ENCODE measurements at regions not wholly inside any gene's neighbourhood (a gene's known extent, or its start where the extent isn't known, plus 50 kb on each side); places are given as distances from the start of the nearest gene placed in this dataset.

- DNase-seq = no peak
These were observed 79.3 kb upstream of the PRLR start for GRCh38 chr5:35309365-35310130.

DNA sequence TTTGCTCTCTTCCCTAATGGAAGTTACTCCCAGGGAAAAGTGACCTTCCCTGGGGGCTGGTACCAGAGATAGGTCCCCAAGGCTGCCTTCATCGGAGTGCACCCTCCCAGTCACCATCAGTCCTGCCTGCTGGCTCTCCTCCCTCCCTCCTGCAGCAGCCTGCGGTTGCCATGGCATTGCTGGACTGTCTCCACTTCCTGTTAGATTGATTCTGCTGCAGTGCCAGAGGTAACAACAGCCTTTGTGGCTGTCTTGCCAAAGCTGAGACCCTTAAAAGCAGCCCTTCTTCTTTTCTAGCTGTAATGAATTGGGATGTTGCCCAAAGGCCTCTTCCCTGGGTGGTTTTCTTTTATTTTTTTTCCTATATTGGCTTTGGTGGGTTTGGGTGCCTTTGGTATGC lies 78.1 kb upstream of the PRLR start:
- DNase-seq = peak; percentile 65

- no peak for DNase-seq
These were observed 76.6 kb upstream of the PRLR start for GRCh38 chr5:35306716-35307365.

GRCh38 chr5:35305336-35306020 lies 75.2 kb upstream of the PRLR start:
- DNase-seq = no peak

- no peak for DNase-seq
These were observed 74.0 kb upstream of the PRLR start for GRCh38 chr5:35304291-35304690.

- DNase-seq = no peak
These were observed 72.9 kb upstream of the PRLR start for GRCh38 chr5:35303152-35303551.

GRCh38 chr5:35302544-35302943 lies 72.3 kb upstream of the PRLR start:
- DNase-seq = no peak

DNA sequence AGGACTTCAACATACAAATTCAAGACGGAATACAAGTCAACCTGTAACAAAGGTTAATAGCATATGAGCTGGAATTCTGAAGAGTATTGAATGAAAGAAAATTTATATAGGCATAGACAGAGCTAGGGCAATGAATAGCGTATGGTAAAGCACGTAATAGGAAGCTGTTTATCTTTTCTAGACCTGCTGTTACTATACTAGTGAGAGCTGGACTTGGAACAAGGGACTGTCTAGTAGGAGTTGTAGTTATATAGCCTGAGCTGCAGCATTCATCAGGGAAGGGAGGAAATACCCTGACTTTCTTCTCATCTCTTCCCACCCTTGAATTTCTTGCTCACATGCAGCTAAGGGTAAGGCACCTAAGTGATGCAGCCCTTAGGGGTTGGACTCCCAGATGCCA lies 67.5 kb upstream of the PRLR start:
- DNase-seq = no peak

- no peak for DNase-seq
These were observed 64.7 kb upstream of the PRLR start for GRCh38 chr5:35294976-35295375.

- no peak for DNase-seq
These were observed 63.7 kb upstream of the PRLR start for GRCh38 chr5:35294017-35294416.

DNA sequence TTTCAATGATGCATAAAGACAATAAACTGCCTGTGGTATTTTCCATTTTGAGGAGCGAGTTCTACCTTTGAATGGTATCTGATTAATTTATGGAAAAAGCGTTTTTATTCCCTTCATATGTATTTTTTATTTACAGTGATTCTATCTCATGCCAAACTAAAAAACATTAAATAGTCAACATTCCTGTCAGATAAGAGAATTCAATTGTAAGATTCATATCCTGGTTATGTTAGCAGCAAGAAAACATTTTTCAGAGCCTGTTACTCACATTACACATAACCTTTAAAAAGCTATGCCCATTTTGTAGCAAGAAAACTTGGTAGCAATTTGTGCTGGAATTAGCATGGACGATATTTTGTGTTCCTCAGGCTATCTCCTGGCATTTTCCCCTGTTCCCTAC lies 55.1 kb upstream of the PRLR start:
- no peak for DNase-seq

GRCh38 chr5:35285011-35285410 lies 54.7 kb upstream of the PRLR start:
- DNase-seq = no peak

DNA sequence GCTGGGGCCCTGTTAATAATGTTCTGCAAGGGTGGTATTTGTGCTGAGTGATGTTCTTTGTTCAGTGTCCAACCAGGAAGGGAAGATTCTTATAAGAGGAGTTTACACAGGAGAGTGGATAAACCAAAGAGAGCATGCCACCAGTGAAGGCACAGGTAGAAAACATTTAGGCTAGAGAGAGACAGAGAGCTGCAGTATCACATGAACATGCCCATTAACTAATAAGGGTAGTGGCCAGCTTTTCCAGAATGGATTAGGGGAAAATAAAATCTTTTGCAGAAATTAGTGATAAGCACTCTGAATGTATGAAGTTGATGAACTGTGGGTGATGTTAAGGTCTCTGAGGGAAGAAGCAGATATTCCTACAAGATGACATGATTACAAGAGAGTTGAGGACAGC lies 54.1 kb upstream of the PRLR start:
- no peak for DNase-seq

GRCh38 chr5:35282810-35283209 lies 52.5 kb upstream of the PRLR start:
- DNase-seq = no peak

DNA sequence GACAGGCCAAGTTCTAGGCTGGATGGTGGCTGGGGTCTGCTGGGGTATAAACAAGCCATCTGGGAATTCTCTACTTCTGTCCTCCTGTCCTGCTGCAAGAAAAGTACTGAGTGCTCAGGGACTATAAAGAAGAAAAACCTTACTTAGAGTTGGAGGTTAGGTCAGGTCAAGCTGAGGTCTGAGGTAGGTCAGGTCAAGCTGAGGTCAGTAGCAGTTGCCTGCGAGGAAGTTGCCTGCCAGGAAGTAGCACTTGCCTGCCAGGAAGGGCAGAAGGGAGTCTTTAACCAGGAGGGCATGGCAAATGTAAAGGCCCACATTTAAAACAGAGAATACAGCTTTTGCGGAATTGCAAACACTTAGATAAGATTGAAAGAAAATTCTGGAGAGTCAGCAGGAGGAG lies 51.3 kb upstream of the PRLR start:
- DNase-seq = no peak
